Activated CD4-positive, alpha-beta memory T cell treated with anti-CD3 and anti-CD28 coated beads for 36 hours (primary cell): ENCODE measurements at regions not wholly inside any gene's neighbourhood (a gene's known extent, or its start where the extent isn't known, plus 50 kb on each side); places are given as distances from the start of the nearest gene placed in this dataset.
"Not testable (repeated sequence)": the region's sequence is repeated elsewhere in the genome, so short reads cannot be mapped to it uniquely, and the experiment has no call there.

ENCODE experiments used
- CTCF ChIA-PET: fragments of 350-600 bp; sonication (Branson Sonifier 250); formaldehyde crosslinking; loops from one replicate; lab custom pipeline; 2021; ENCODE audit warnings: antibody characterized with exemption, inconsistent platforms; lab: Charles Lee
- POLR2A ChIA-PET: fragments of 350-600 bp; sonication (Branson Sonifier 250); formaldehyde crosslinking; loops from one replicate; lab custom pipeline; 2021; ENCODE audit warnings: antibody characterized with exemption; lab: Charles Lee
- DNase-seq: peaks from one replicate; pipeline ENCODE4 v3.0.0-alpha.2; 2020
- H3K27ac Mint-ChIP-seq: one replicate; pipeline ENCODE4 v1.8.0; 2021; ENCODE audit warnings: mixed read lengths
- H3K27me3 Mint-ChIP-seq: one replicate; pipeline ENCODE4 v1.8.0; 2021; ENCODE audit warnings: mixed read lengths
- H3K36me3 Mint-ChIP-seq: one replicate; pipeline ENCODE4 v1.8.0; 2021; ENCODE audit warnings: mixed read lengths
- H3K4me1 Mint-ChIP-seq: one replicate; pipeline ENCODE4 v1.8.0; 2021; ENCODE audit warnings: low read depth, mixed read lengths
- H3K4me3 Mint-ChIP-seq: one replicate; pipeline ENCODE4 v1.8.0; 2021; ENCODE audit warnings: mild to moderate bottlenecking, mixed read lengths
- H3K9me3 Mint-ChIP-seq: one replicate; pipeline ENCODE4 v1.8.0; 2021; ENCODE audit warnings: mixed read lengths
- intact Hi-C: fragments of 100-400 bp; cut with micrococcal nuclease; formaldehyde crosslinking; loops from one replicate; pipeline ENCODE4 v1.15.1; 2023

- H3K27ac Mint-ChIP-seq, H3K36me3 Mint-ChIP-seq, H3K4me3 Mint-ChIP-seq, CTCF ChIA-PET, DNase-seq, intact Hi-C loops, H3K9me3 Mint-ChIP-seq, POLR2A ChIA-PET: not testable (repeated sequence)
- Mint-ChIP-seq H3K27me3 (peaks cover 34% of the 10 kb centered on the region), H3K4me1 (peaks cover 13% of the 10 kb centered on the region)
Observed at GRCh38 chr1:143702739-143703138, 269.0 kb downstream of the FAM72C start.

- intact Hi-C loops, result no loop called here
- no peaks in the 10 kb centered on the region for H3K9me3 Mint-ChIP-seq
- peaks cover 4% of the 10 kb centered on the region for H3K36me3 Mint-ChIP-seq
- no peak for DNase-seq
- CTCF ChIA-PET, result interaction anchor here (1.0 kb wide), 1 partner anchor 10 kb away, joined by 4 read pairs; no protein-coding TSS in a partner anchor
- no peak overlapping the region for H3K27ac Mint-ChIP-seq
- peaks cover 13% of the 10 kb centered on the region for H3K4me1 Mint-ChIP-seq
- H3K4me3 Mint-ChIP-seq, result no peak overlapping the region
- POLR2A ChIA-PET, result no interaction called here
- peaks cover 47% of the 10 kb centered on the region for H3K27me3 Mint-ChIP-seq
Observed at GRCh38 chr1:143699731-143700130, 272.1 kb downstream of the FAM72C start.

- DNase-seq, result no peak
- H3K9me3 Mint-ChIP-seq, result no peaks in the 10 kb centered on the region
- ChIA-PET CTCF (interaction anchor here (1.0 kb wide), 1 partner anchor 10 kb away, joined by 4 read pairs; no protein-coding TSS in a partner anchor), POLR2A (no interaction called here)
- H3K4me3 Mint-ChIP-seq, result peak overlapping the region; percentile 28
- H3K27ac Mint-ChIP-seq, result no peak overlapping the region
- peaks cover 53% of the 10 kb centered on the region for H3K27me3 Mint-ChIP-seq
- intact Hi-C loops, result no loop called here
- peaks cover 4% of the 10 kb centered on the region for H3K36me3 Mint-ChIP-seq
- peaks cover 13% of the 10 kb centered on the region for H3K4me1 Mint-ChIP-seq
Observed at GRCh38 chr1:143699115-143699514, 272.7 kb downstream of the FAM72C start.

- peaks cover 63% of the 10 kb centered on the region for H3K27me3 Mint-ChIP-seq
- intact Hi-C loops, result no loop called here
- H3K36me3 Mint-ChIP-seq, result peaks cover 4% of the 10 kb centered on the region
- H3K27ac Mint-ChIP-seq, result no peak overlapping the region
- H3K4me1 Mint-ChIP-seq, result peaks cover 13% of the 10 kb centered on the region
- peak; percentile 45 for DNase-seq
- peak overlapping the region; percentile 4 for H3K4me3 Mint-ChIP-seq
- ChIA-PET CTCF (no interaction called here), POLR2A (no interaction called here)
- H3K9me3 Mint-ChIP-seq, result no peaks in the 10 kb centered on the region
Observed at GRCh38 chr1:143698016-143698415, 273.8 kb downstream of the FAM72C start.

GRCh38 chr1:143694085-143694484 is 277.7 kb downstream of the FAM72C start:
- Mint-ChIP-seq H3K4me3 (no peak overlapping the region), H3K9me3 (no peaks in the 10 kb centered on the region), H3K4me1 (peaks cover 9% of the 10 kb centered on the region), H3K36me3 (peaks cover 4% of the 10 kb centered on the region), H3K27ac (no peak overlapping the region), H3K27me3 (peaks cover 72% of the 10 kb centered on the region)
- ChIA-PET POLR2A (no interaction called here), CTCF (no interaction called here)
- intact Hi-C loops, result no loop called here
- DNase-seq, result no peak

- peaks cover 62% of the 10 kb centered on the region for H3K27me3 Mint-ChIP-seq
- H3K4me3 Mint-ChIP-seq, result no peak overlapping the region
- H3K27ac Mint-ChIP-seq, result no peak overlapping the region
- no peaks in the 10 kb centered on the region for H3K4me1 Mint-ChIP-seq
- no peak for DNase-seq
- intact Hi-C loops, result no loop called here
- H3K36me3 Mint-ChIP-seq, result no peaks in the 10 kb centered on the region
- POLR2A ChIA-PET, result no interaction called here
- CTCF ChIA-PET, result no interaction called here
- no peaks in the 10 kb centered on the region for H3K9me3 Mint-ChIP-seq
Observed at GRCh38 chr1:143691971-143692529, 279.7 kb downstream of the FAM72C start.

- Mint-ChIP-seq H3K27me3 (peaks cover 58% of the 10 kb centered on the region), H3K4me3 (no peak overlapping the region), H3K9me3 (no peaks in the 10 kb centered on the region), H3K27ac (no peak overlapping the region), H3K4me1 (no peaks in the 10 kb centered on the region), H3K36me3 (no peaks in the 10 kb centered on the region)
- intact Hi-C loops, result no loop called here
- ChIA-PET CTCF (no interaction called here), POLR2A (no interaction called here)
- DNase-seq, result no peak
Observed at GRCh38 chr1:143691400-143691891, 280.3 kb downstream of the FAM72C start.

- ChIA-PET POLR2A (no interaction called here), CTCF (no interaction called here)
- no peaks in the 10 kb centered on the region for H3K9me3 Mint-ChIP-seq
- intact Hi-C loops, result no loop called here
- no peaks in the 10 kb centered on the region for H3K36me3 Mint-ChIP-seq
- no peak overlapping the region for H3K27ac Mint-ChIP-seq
- H3K4me3 Mint-ChIP-seq, result no peak overlapping the region
- H3K27me3 Mint-ChIP-seq, result peaks cover 58% of the 10 kb centered on the region
- no peak for DNase-seq
- H3K4me1 Mint-ChIP-seq, result no peaks in the 10 kb centered on the region
Observed at GRCh38 chr1:143689781-143690180, 282.0 kb downstream of the FAM72C start.

- peaks cover 14% of the 10 kb centered on the region for H3K27me3 Mint-ChIP-seq
- ChIA-PET POLR2A (no interaction called here), CTCF (no interaction called here)
- H3K4me3 Mint-ChIP-seq, result no peak overlapping the region
- intact Hi-C loops, result no loop called here
- H3K9me3 Mint-ChIP-seq, result no peaks in the 10 kb centered on the region
- no peaks in the 10 kb centered on the region for H3K36me3 Mint-ChIP-seq
- H3K27ac Mint-ChIP-seq, result no peak overlapping the region
- H3K4me1 Mint-ChIP-seq, result no peaks in the 10 kb centered on the region
- no peak for DNase-seq
Observed at GRCh38 chr1:143680304-143680703, 291.5 kb downstream of the FAM72C start.

- Mint-ChIP-seq H3K36me3 (no peaks in the 10 kb centered on the region), H3K27ac (no peak overlapping the region)
- intact Hi-C loops, result no loop called here
Observed at GRCh38 chr1:143672983-143673382, 298.8 kb downstream of the FAM72C start.

GRCh38 chr1:143667730-143668129 is 304.1 kb downstream of the FAM72C start:
- peaks cover 45% of the 10 kb centered on the region for H3K27me3 Mint-ChIP-seq
- CTCF ChIA-PET, result no interaction called here

More at GRCh38 chr1:143672983-143673382, 298.8 kb downstream of the FAM72C start:
- no peaks in the 10 kb centered on the region for H3K4me1 Mint-ChIP-seq
- peaks cover 11% of the 10 kb centered on the region for H3K9me3 Mint-ChIP-seq
- POLR2A ChIA-PET, result no interaction called here
- H3K27me3 Mint-ChIP-seq, result peaks cover 45% of the 10 kb centered on the region
- CTCF ChIA-PET, result no interaction called here
- no peak overlapping the region for H3K4me3 Mint-ChIP-seq
- DNase-seq, result no peak

GRCh38 chr1:143666851-143667250 is 304.9 kb downstream of the FAM72C start:
- intact Hi-C loops, result no loop called here
- Mint-ChIP-seq H3K4me3 (no peak overlapping the region), H3K27me3 (peaks cover 51% of the 10 kb centered on the region), H3K36me3 (no peaks in the 10 kb centered on the region), H3K27ac (no peak overlapping the region), H3K9me3 (peaks cover 11% of the 10 kb centered on the region), H3K4me1 (peaks cover 2% of the 10 kb centered on the region)
- CTCF ChIA-PET, result no interaction called here
- DNase-seq, result no peak
- POLR2A ChIA-PET, result no interaction called here

More at GRCh38 chr1:143667730-143668129, 304.1 kb downstream of the FAM72C start:
- POLR2A ChIA-PET, result no interaction called here
- Mint-ChIP-seq H3K4me1 (no peaks in the 10 kb centered on the region), H3K36me3 (no peaks in the 10 kb centered on the region), H3K9me3 (peaks cover 11% of the 10 kb centered on the region), H3K27ac (no peak overlapping the region), H3K4me3 (no peak overlapping the region)
- DNase-seq, result no peak
- intact Hi-C loops, result no loop called here

- POLR2A ChIA-PET, result no interaction called here
- no peak overlapping the region for H3K27ac Mint-ChIP-seq
- H3K4me1 Mint-ChIP-seq, result peaks cover 9% of the 10 kb centered on the region
- no peak for DNase-seq
- H3K9me3 Mint-ChIP-seq, result peaks cover 11% of the 10 kb centered on the region
- peaks cover 62% of the 10 kb centered on the region for H3K27me3 Mint-ChIP-seq
- no peak overlapping the region for H3K4me3 Mint-ChIP-seq
- intact Hi-C loops, result no loop called here
- CTCF ChIA-PET, result no interaction called here
- H3K36me3 Mint-ChIP-seq, result no peaks in the 10 kb centered on the region
Observed at GRCh38 chr1:143665606-143666005, 306.2 kb downstream of the FAM72C start.
